Lung (tissue), 11 donors: ENCODE measurements at regions not wholly inside any gene's neighbourhood (a gene's known extent, or its start where the extent isn't known, plus 50 kb on each side); places are given as distances from the start of the nearest gene placed in this dataset.
"Not testable (repeated sequence)": the region's sequence is repeated elsewhere in the genome, so short reads cannot be mapped to it uniquely, and the experiment has no call there.

Experiments used
- ATAC-seq: fragments of 200-7000 bp; cut with Tn5 transposase; one replicate; pipeline ENCODE4 v1.9.1; 2020; ENCODE audit warnings: moderate number of reproducible peaks; ENCODE audit not compliant: insufficient read depth, low FRiP score
- DNase-seq, 3 donors: peaks; one replicate each; pipeline ENCODE4 v3.0.0-alpha.2; 2013 to 2017
- H3K27ac ChIP-seq, 2 donors: one replicate each; pipeline ENCODE4 v1.5.1; 2013; ENCODE audit warnings: mild to moderate bottlenecking in 2 of 2, moderate library complexity in 2 of 2, control low read depth in 1 of 2, inconsistent platforms in 1 of 2, low read depth in 1 of 2, low read length in 1 of 2
- H3K27me3 ChIP-seq, 3 donors: one replicate each; pipeline ENCODE4 v1.5.1; 2013; ENCODE audit warnings: low read length in 2 of 3; ENCODE audit not compliant: control insufficient read depth in 3 of 3, insufficient read depth in 3 of 3
- H3K36me3 ChIP-seq, 4 donors: one replicate each; pipeline ENCODE4 v1.5.1; 2013; ENCODE audit warnings: low read length in 4 of 4, mild to moderate bottlenecking in 1 of 4, moderate library complexity in 1 of 4; ENCODE audit not compliant: control insufficient read depth in 4 of 4, insufficient read depth in 4 of 4
- H3K4me1 ChIP-seq, 5 donors: one replicate each; pipeline ENCODE4 v1.5.1; 2013; ENCODE audit warnings: low read length in 5 of 5, mild to moderate bottlenecking in 2 of 5, moderate library complexity in 1 of 5; ENCODE audit not compliant: control insufficient read depth in 5 of 5, insufficient read depth in 5 of 5
- H3K4me3 ChIP-seq: one replicate; pipeline ENCODE4 v1.5.1; 2013; ENCODE audit warnings: mild to moderate bottlenecking, control low read depth, moderate library complexity
- H3K9ac ChIP-seq, 2 donors: one replicate each; pipeline ENCODE4 v1.5.1; 2013; ENCODE audit warnings: low read length in 2 of 2, control low read depth in 1 of 2; ENCODE audit not compliant: insufficient read depth in 1 of 2
- H3K9me3 ChIP-seq, 4 donors: one replicate each; pipeline ENCODE4 v1.5.1; 2013; ENCODE audit warnings: low read length in 3 of 4, mild to moderate bottlenecking in 1 of 4, moderate library complexity in 1 of 4; ENCODE audit not compliant: control insufficient read depth in 4 of 4, insufficient read depth in 3 of 4
- whole genome bisulfite sequencing, 2 donors: extraction: QIAGEN DNeasy Blood & Tissue Kit; methylation state at CpG; one replicate each; pipeline ENCODE4 v1.1.7; 2013; 5-methylcytosine and 5-hydroxymethylcytosine counted together
- TF ChIP-seq, protein P1 (sequence below): IDR thresholded peaks from 2 replicates; pipeline ENCODE4 v1.5.1; 2012; ENCODE audit warnings: mild to moderate bottlenecking; ENCODE audit errors: control extremely low read depth, extremely low read depth
- donor health status: control.
- donor health status: control.
- donor health status: Bipolar disorder and iron deficiency.
- donor health status: healthy.
- donor health status: DM: yes; HTN: yes; CAD: no.

DNA sequence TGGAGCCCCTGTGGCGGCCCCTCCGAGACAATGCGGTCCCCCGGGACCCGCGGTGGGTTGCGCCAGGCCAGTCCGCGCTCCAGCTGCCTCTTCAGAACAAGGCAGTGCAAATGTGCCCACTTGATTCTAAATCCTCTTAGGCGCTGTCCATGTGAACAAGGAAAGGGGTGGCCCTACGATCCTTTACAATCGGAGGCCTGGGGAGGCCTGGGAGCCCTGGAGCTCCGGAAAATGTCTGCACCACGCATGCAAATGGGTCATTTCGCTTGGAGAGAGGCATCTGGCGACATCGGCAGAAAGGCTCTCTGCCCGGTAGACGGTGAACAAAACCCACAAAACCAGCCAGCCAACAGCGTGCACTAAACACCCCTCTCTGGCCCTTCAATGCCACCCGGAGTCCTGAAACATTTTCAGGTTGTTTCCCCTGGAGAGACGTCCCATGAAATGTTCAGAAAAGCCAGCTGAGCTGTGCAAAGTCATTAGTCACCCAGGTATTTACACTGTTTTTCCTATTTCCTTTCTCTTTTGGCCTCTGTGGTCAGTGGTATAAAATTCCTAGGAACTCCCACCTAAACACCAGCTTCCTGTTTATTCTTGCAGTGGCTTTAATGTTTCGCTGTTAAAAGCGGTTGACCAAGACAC lies 102.8 kb upstream of the ZNF438 start:
- Histone ChIP-seq H3K27ac (peak overlapping the region; percentile 89), H3K9ac (peak overlapping the region in 1 of 2 donors; percentile 73), H3K4me3 (no peak overlapping the region), H3K4me1 (peaks cover 0 to 42% (median 12%) of the 10 kb centered on the region in 5 donors), H3K36me3 (no peaks in the 10 kb centered on the region), H3K27me3 (no peaks in the 10 kb centered on the region), H3K9me3 (no peaks in the 10 kb centered on the region)
- TF ChIP-seq, protein P1, sequence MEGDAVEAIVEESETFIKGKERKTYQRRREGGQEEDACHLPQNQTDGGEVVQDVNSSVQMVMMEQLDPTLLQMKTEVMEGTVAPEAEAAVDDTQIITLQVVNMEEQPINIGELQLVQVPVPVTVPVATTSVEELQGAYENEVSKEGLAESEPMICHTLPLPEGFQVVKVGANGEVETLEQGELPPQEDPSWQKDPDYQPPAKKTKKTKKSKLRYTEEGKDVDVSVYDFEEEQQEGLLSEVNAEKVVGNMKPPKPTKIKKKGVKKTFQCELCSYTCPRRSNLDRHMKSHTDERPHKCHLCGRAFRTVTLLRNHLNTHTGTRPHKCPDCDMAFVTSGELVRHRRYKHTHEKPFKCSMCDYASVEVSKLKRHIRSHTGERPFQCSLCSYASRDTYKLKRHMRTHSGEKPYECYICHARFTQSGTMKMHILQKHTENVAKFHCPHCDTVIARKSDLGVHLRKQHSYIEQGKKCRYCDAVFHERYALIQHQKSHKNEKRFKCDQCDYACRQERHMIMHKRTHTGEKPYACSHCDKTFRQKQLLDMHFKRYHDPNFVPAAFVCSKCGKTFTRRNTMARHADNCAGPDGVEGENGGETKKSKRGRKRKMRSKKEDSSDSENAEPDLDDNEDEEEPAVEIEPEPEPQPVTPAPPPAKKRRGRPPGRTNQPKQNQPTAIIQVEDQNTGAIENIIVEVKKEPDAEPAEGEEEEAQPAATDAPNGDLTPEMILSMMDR, result no peak
- DNase-seq, result peak; percentile 65 to 75 (median 70)
- 3 to 10% methylated on average over 24 of the region's 24 CpGs for WGBS, 2 donors
- peak; percentile 21 for ATAC-seq

DNA sequence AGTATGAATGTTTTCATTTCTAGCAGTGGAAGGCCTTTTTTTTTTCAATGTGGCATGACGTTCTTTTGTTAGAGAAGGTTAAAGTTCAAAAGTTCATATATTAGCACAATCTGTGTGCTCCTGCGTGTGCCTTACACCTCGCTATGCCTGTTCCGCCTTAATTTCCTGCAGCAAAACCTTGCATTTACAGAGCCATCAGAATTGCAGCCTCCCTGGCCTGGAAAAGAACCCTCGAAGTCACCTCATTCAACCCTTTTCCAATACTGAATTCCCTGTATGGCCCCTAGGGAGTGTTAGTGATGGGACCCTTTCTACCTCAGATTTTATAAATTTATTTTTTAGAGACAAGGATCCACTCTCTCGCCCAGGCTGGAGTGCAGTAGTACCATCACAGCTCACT lies 103.5 kb upstream of the ZNF438 start:
- TF ChIP-seq, protein P1, result no peak
- WGBS, 2 donors, result 76 to 79% methylated on average over 6 of the region's 6 CpGs

DNA sequence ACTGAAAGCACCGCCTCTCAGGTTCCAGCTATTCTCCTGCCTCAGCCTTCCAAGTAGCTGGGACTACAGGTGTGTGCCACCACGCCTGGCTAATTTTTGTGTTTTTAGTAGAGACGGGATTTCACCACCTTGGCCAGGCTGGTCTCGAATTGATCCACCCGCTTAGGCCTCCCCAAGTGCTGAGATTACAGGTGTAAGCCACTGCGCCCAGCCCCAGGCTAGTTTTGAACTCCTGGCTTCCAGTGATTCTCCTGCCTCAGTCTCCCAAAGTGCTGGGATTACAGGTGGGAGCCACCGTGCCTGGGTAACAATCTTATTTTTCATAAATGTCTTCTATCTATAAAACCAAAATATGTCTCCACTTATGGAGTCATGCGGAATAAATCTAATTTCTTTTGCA lies 104.1 kb upstream of the ZNF438 start:
- WGBS, 2 donors, result 92 to 98% methylated on average over 8 of the region's 8 CpGs
- not testable (repeated sequence) for H3K27ac ChIP-seq, H3K9me3 ChIP-seq, ATAC-seq, DNase-seq, H3K36me3 ChIP-seq, H3K27me3 ChIP-seq, H3K4me3 ChIP-seq, H3K9ac ChIP-seq
- peaks cover 0 to 42% (median 12%) of the 10 kb centered on the region in 5 donors for H3K4me1 ChIP-seq

More for the DNA sequence above, 103.5 kb upstream of the ZNF438 start:
- no peaks in the 10 kb centered on the region for H3K27me3 ChIP-seq
- H3K27ac ChIP-seq, result peak overlapping the region in 1 of 2 donors; percentile 52
- no peaks in the 10 kb centered on the region for H3K36me3 ChIP-seq
- no peaks in the 10 kb centered on the region for H3K9me3 ChIP-seq
- ATAC-seq (no peak), DNase-seq (no peak)
- no peak overlapping the region for H3K4me3 ChIP-seq
- H3K4me1 ChIP-seq, result peaks cover 0 to 42% (median 12%) of the 10 kb centered on the region in 5 donors
- peak overlapping the region in 1 of 2 donors; percentile 73 for H3K9ac ChIP-seq

DNA sequence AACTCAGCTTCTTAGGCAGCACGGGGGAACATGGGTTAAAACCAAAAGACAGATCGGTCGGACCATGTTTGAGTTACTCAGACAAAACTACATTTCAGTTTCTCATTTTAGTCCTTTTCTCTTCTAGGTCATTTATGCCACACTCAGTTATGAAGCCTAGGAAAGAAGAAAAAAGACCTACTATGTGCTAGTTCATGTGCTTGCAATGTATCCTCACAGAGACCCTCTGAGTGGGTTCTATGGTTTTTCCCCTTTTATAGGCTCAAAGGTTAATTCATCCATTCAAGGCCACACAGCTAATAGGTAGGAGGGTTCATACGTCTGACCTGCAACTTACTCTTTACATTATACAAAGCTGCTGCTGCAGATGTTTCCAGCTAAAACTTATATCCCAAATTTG lies 104.7 kb upstream of the ZNF438 start:
- no peak for ATAC-seq
- H3K9me3 ChIP-seq, result no peaks in the 10 kb centered on the region
- no peaks in the 10 kb centered on the region for H3K36me3 ChIP-seq
- WGBS, 2 donors, result 88 to 94% methylated on average over 4 of the region's 4 CpGs
- no peak overlapping the region for H3K4me3 ChIP-seq
- TF ChIP-seq, protein P1, result no peak
- H3K27ac ChIP-seq, result no peak overlapping the region
- H3K27me3 ChIP-seq, result no peaks in the 10 kb centered on the region
- peaks cover 0 to 40% (median 12%) of the 10 kb centered on the region in 5 donors for H3K4me1 ChIP-seq
- H3K9ac ChIP-seq, result no peak overlapping the region
- DNase-seq, result no peak
